Activated CD4-positive, alpha-beta memory T cell treated with anti-CD3 and anti-CD28 coated beads for 36 hours (primary cell): ENCODE measurements at regions not wholly inside any gene's neighbourhood (a gene's known extent, or its start where the extent isn't known, plus 50 kb on each side); places are given as distances from the start of the nearest gene placed in this dataset.
"Not testable (repeated sequence)": the region's sequence is repeated elsewhere in the genome, so short reads cannot be mapped to it uniquely, and the experiment has no call there.

Experiments
- CTCF ChIA-PET: fragments of 350-600 bp; sonication (Branson Sonifier 250); formaldehyde crosslinking; loops from one replicate; lab custom pipeline; 2021; ENCODE audit warnings: antibody characterized with exemption, inconsistent platforms; lab: Charles Lee
- POLR2A ChIA-PET: fragments of 350-600 bp; sonication (Branson Sonifier 250); formaldehyde crosslinking; loops from one replicate; lab custom pipeline; 2021; ENCODE audit warnings: antibody characterized with exemption; lab: Charles Lee
- DNase-seq: peaks from one replicate; pipeline ENCODE4 v3.0.0-alpha.2; 2020
- H3K27ac Mint-ChIP-seq: one replicate; pipeline ENCODE4 v1.8.0; 2021; ENCODE audit warnings: mixed read lengths
- H3K27me3 Mint-ChIP-seq: one replicate; pipeline ENCODE4 v1.8.0; 2021; ENCODE audit warnings: mixed read lengths
- H3K36me3 Mint-ChIP-seq: one replicate; pipeline ENCODE4 v1.8.0; 2021; ENCODE audit warnings: mixed read lengths
- H3K4me1 Mint-ChIP-seq: one replicate; pipeline ENCODE4 v1.8.0; 2021; ENCODE audit warnings: low read depth, mixed read lengths
- H3K4me3 Mint-ChIP-seq: one replicate; pipeline ENCODE4 v1.8.0; 2021; ENCODE audit warnings: mild to moderate bottlenecking, mixed read lengths
- H3K9me3 Mint-ChIP-seq: one replicate; pipeline ENCODE4 v1.8.0; 2021; ENCODE audit warnings: mixed read lengths
- intact Hi-C: fragments of 100-400 bp; cut with micrococcal nuclease; formaldehyde crosslinking; loops from one replicate; pipeline ENCODE4 v1.15.1; 2023

DNA sequence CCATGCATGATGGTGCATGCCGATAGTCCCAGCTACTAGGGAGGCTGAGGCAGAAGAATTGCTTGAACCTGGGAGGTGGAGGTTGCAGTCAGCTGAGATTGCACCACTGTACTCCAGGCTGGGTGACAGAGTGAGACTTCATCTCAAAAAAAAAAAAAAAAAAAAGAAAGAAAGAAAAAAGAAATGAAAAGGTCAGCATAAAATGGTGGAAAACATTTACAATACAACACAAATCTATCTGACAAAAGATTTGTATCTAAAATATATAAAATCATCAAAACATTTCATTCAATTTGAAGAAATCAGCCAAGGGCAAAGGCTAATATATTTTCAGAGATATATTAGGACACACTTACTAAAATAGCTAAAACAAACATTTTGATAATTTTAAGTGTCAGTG lies 683.7 kb downstream of the DACH1 start:
- POLR2A ChIA-PET, H3K27me3 Mint-ChIP-seq, H3K4me3 Mint-ChIP-seq, H3K9me3 Mint-ChIP-seq, intact Hi-C loops, H3K27ac Mint-ChIP-seq, H3K36me3 Mint-ChIP-seq, CTCF ChIA-PET, DNase-seq, H3K4me1 Mint-ChIP-seq: not testable (repeated sequence)

DNA sequence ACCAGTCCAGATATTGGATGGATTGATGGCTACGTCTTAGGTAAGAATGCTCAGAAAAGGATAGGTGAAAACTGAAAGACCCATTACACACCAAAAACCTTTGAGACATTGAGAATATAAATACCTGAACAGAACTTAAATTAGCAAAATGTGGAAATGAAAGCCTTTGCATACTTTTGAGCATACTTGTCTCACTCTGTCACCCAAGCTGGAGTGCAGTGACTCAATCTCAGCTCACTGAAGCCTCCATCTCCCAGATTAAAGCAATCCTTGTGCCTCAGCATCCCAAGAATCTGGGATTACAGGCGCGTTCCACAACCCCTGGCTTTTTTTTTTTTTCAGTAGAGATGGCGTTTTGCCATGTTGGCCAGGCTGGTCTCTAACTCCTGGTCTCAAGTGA lies 695.3 kb downstream of the DACH1 start:
- ChIA-PET CTCF (no interaction called here), POLR2A (no interaction called here)
- Mint-ChIP-seq H3K4me1 (no peaks in the 10 kb centered on the region), H3K27ac (no peak overlapping the region), H3K9me3 (peaks cover 4% of the 10 kb centered on the region), H3K4me3 (no peak overlapping the region), H3K27me3 (peaks cover 2% of the 10 kb centered on the region), H3K36me3 (no peaks in the 10 kb centered on the region)
- DNase-seq: no peak
- intact Hi-C loops: no loop called here

DNA sequence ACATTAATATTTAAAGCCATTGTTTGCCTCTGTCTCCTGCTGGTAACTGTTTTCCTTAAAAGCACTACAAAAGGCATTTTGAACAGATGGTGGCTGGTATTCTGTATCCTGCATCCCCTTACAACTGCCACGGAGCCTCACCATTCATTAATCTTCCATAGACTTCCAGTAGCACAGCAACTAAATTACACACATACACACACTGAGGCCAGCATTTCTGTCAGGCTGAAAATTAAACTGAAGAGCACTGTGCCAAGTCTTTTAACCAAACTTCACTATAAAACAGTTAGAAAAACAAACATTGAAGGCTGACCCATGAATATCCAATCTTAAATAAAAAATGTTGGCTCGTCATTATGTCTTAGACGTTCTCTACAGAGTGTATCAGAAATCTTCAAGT lies 697.8 kb downstream of the DACH1 start:
- ChIA-PET POLR2A (no interaction called here), CTCF (no interaction called here)
- Mint-ChIP-seq H3K4me1 (no peaks in the 10 kb centered on the region), H3K36me3 (no peaks in the 10 kb centered on the region), H3K9me3 (peaks cover 2% of the 10 kb centered on the region), H3K27me3 (peaks cover 2% of the 10 kb centered on the region), H3K4me3 (no peak overlapping the region), H3K27ac (no peak overlapping the region)
- no peak for DNase-seq
- intact Hi-C loops: no loop called here

DNA sequence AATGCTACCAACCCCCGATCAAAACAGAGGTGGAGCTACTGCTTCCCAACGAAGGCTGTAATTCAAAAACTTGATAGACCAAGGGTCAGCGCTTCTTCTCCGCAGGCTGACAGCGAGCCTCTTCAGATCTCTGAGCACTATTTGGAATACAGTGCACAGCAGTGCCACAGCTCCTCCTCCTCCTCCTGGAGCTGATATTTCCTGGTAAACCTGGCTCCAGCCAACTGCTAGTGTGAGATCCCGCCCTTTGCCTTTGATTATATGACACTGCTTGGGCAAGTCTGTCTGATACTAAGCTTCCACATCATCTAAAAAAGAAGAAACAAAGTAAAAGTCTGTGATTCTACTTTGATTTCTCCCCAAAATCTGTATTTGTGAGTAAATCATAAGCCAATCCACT lies 710.5 kb downstream of the DACH1 start:
- Mint-ChIP-seq H3K4me1 (no peaks in the 10 kb centered on the region), H3K4me3 (no peak overlapping the region), H3K36me3 (no peaks in the 10 kb centered on the region), H3K9me3 (no peaks in the 10 kb centered on the region), H3K27ac (no peak overlapping the region), H3K27me3 (no peaks in the 10 kb centered on the region)
- POLR2A ChIA-PET: no interaction called here
- no peak for DNase-seq
- CTCF ChIA-PET: no interaction called here
- intact Hi-C loops: no loop called here

DNA sequence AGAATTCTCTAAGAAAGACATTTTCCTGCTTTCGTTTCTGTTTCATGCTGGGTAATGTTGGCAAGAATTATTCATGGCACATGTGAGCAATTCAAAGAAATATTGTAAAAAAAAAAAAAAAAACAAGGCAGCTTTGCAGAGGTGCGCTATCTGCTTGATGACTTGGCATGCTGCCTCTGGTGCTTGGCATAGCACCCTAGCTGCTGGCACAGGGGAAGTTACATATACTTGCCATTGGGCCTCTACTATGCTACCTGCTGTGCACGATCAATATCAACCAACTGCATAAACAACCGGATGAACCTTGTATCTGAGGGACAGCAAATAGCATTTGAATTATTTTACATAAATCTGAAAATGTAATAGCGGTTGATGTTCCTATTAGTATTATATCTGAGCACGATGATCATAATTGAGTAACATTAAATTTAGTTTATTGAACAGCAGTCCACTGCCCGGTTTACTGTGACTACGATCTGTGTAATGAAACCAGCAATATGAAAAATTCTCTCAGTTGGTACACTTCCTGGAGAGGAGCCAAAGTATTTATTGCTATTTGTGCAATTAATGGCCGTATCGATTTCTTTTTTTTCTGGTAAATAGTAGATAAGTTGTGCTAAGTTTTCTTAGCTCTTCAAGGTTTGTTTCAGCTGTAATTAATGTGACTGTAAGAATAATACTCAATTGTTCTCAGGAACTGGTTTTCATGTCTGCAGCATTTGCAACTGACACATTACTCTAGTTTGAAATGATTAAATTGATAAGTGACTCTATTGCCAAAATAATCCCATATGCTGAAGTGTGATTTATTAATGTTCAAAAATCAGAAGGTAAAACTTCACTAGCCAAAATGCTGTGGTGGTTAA lies 717.3 kb downstream of the DACH1 start:
- Mint-ChIP-seq H3K4me1 (no peaks in the 10 kb centered on the region), H3K36me3 (no peaks in the 10 kb centered on the region), H3K27ac (no peak overlapping the region), H3K9me3 (no peaks in the 10 kb centered on the region), H3K4me3 (no peak overlapping the region), H3K27me3 (no peaks in the 10 kb centered on the region)
- DNase-seq: no peak
- intact Hi-C loops: no loop called here
- ChIA-PET CTCF (interaction anchor here (0.8 kb wide), 1 partner anchor 12 kb away, joined by 4 read pairs; no protein-coding TSS in a partner anchor), POLR2A (no interaction called here)

DNA sequence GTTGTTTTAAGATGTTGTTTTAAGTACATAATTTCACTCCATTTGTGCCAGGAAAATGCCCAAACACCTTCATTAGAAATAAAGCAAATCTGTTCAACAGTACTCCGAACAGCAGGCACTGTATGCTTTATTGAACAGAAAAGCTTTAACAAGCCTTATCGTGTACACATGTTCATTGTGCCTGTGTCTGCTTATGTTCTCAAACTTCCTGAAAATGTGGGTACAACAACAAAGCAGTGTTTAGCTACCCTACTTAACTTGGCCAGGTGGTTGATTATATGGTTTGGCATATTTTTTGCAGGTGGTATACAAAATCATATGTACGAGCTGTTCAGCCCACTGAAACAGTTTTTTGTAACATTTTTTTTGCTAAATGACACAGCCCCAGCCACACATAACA lies 718.0 kb downstream of the DACH1 start:
- no peaks in the 10 kb centered on the region for H3K9me3 Mint-ChIP-seq
- intact Hi-C loops: no loop called here
- no peaks in the 10 kb centered on the region for H3K27me3 Mint-ChIP-seq
- no peak for DNase-seq
- no peaks in the 10 kb centered on the region for H3K36me3 Mint-ChIP-seq
- no peak overlapping the region for H3K4me3 Mint-ChIP-seq
- H3K27ac Mint-ChIP-seq: no peak overlapping the region
- POLR2A ChIA-PET: no interaction called here
- no peaks in the 10 kb centered on the region for H3K4me1 Mint-ChIP-seq
- CTCF ChIA-PET: interaction anchor here (0.8 kb wide), 1 partner anchor 11 kb away, joined by 4 read pairs; no protein-coding TSS in a partner anchor

DNA sequence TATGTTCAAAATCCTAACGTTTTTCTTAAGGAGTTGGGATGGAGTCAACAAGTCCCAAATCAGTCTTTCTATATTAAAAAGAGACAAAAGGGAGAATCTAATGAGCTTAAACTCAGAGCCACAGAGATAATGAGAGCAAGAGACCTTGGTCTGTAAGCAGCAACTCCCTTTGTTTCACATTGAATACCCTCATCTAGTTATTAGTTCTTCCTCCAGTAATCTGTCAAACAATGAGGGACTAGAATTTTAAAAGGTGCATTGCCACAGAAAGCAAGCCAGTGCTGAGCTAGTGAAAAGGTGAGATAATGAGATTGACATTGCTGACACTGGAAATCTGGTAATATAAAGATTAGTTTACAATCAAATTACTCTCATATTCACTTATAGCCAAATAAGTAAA lies 718.6 kb downstream of the DACH1 start:
- POLR2A ChIA-PET: no interaction called here
- Mint-ChIP-seq H3K27me3 (no peaks in the 10 kb centered on the region), H3K4me1 (no peaks in the 10 kb centered on the region), H3K36me3 (no peaks in the 10 kb centered on the region), H3K27ac (no peak overlapping the region), H3K4me3 (no peak overlapping the region), H3K9me3 (no peaks in the 10 kb centered on the region)
- DNase-seq: no peak
- CTCF ChIA-PET: no interaction called here
- intact Hi-C loops: no loop called here

DNA sequence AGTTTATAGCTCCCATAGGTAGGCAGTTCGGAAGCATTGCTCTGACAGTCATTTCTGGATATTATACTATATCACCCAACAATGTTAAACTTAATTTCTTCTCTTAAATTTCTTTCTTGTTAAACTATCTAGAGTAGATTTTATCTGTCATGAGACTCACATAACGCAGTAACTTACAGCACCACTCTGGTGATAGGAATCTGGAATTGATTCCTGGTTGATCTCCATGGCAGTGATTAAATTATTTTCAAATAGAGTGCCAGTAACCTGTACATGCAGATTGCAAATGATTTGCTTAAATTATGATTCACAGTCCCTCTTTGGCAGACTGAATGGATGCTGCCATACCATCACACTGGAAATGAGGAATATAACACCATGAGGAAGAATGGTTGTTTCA lies 722.1 kb downstream of the DACH1 start:
- H3K4me3 Mint-ChIP-seq: no peak overlapping the region
- POLR2A ChIA-PET: no interaction called here
- H3K36me3 Mint-ChIP-seq: no peaks in the 10 kb centered on the region
- H3K4me1 Mint-ChIP-seq: no peaks in the 10 kb centered on the region
- no peaks in the 10 kb centered on the region for H3K27me3 Mint-ChIP-seq
- intact Hi-C loops: no loop called here
- CTCF ChIA-PET: no interaction called here
- no peaks in the 10 kb centered on the region for H3K9me3 Mint-ChIP-seq
- no peak for DNase-seq
- H3K27ac Mint-ChIP-seq: no peak overlapping the region

DNA sequence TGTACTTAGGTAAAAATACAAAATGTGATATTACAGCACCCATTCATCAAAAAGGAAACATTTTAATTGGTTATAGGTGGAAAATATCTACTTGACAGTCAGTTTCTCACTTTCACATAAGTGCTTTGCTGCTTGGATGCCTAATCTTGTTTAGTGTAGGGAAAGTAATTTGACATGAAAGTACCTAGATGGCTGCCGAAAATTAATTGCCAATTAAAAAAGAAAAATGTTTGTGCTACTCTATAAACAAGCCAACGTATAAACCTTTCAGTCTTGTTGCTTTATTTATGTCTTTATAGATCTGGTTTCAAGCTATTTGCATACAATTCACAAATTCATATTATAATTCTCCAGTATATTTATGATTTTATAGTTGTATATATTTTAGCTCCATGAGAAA lies 729.9 kb downstream of the DACH1 start:
- Mint-ChIP-seq H3K27me3 (no peaks in the 10 kb centered on the region), H3K36me3 (no peaks in the 10 kb centered on the region), H3K4me3 (no peak overlapping the region), H3K4me1 (no peaks in the 10 kb centered on the region), H3K9me3 (peaks cover 2% of the 10 kb centered on the region), H3K27ac (no peak overlapping the region)
- CTCF ChIA-PET: interaction anchor here (1.7 kb wide), 1 partner anchor 12 kb away, joined by 4 read pairs; no protein-coding TSS in a partner anchor
- intact Hi-C loops: no loop called here
- POLR2A ChIA-PET: no interaction called here
- DNase-seq: no peak

DNA sequence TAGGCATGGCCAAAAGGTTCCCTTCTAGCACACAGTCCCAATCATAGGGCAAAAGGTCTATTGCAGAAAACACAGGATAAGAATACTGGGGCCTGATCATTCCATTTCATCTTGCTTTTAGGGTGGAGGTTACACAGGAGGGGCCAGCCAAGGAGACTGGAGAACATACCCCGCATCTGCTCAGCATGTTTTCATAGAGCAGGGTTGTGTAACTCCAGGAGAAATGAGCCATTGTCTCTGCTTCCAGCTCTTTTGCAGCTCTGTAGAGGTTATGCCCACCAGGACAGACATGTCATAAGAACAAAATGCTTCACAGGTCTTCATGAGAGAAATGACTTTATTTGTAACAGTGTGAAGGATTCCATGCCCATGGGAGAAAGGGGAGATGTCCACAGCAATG lies 742.8 kb downstream of the DACH1 start:
- H3K27me3 Mint-ChIP-seq: no peaks in the 10 kb centered on the region
- ChIA-PET POLR2A (no interaction called here), CTCF (no interaction called here)
- H3K36me3 Mint-ChIP-seq: no peaks in the 10 kb centered on the region
- no peak overlapping the region for H3K4me3 Mint-ChIP-seq
- no peak for DNase-seq
- intact Hi-C loops: no loop called here
- no peak overlapping the region for H3K27ac Mint-ChIP-seq
- no peaks in the 10 kb centered on the region for H3K4me1 Mint-ChIP-seq
- no peaks in the 10 kb centered on the region for H3K9me3 Mint-ChIP-seq

DNA sequence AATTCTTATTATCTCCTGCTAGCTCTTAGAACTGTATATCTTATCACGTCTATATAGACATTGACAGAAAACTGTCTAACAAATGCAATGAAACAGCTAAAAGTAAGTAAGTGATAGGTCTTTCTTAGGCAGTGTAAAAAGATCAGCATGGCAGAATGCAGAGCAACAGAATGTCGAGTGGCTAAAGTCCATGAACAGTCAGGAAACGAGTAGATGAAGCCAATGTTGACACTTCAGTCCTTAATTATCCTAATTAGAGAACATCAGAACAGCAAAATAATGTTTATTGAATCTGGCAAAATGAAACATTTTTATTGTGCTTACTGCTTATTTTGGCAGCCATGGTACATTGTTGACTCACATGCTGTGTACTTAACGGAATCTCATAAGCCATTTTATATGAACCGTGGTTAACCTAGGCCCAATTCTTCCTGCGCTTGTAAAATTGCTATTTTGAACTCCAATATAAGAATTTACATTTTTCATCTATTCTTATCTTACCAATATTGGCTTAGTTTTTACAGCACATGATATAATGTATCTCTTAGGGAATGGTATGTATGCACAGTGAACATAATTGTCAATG lies 748.1 kb downstream of the DACH1 start:
- ChIA-PET POLR2A (no interaction called here), CTCF (no interaction called here)
- no peaks in the 10 kb centered on the region for H3K4me1 Mint-ChIP-seq
- peaks cover 3% of the 10 kb centered on the region for H3K9me3 Mint-ChIP-seq
- no peaks in the 10 kb centered on the region for H3K27me3 Mint-ChIP-seq
- no peak overlapping the region for H3K4me3 Mint-ChIP-seq
- H3K36me3 Mint-ChIP-seq: no peaks in the 10 kb centered on the region
- no peak for DNase-seq
- no peak overlapping the region for H3K27ac Mint-ChIP-seq
- intact Hi-C loops: no loop called here

DNA sequence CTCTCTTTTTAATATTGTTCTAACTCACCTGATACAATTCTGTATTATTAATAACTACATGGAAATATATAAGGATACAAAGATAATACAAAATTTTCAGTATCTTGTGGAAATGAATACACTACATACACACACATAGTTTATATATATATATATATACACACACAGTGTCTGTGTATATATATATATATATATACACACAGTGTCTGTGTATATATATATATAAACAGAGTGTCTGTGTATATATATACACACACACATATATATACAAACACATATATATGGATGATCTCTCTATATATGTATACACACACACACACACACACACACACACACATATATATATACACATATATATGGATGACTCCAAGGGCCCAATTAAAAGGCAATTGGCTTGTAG lies 749.1 kb downstream of the DACH1 start:
- Mint-ChIP-seq H3K4me3 (no peak overlapping the region), H3K4me1 (no peaks in the 10 kb centered on the region), H3K36me3 (no peaks in the 10 kb centered on the region), H3K27me3 (no peaks in the 10 kb centered on the region), H3K27ac (no peak overlapping the region), H3K9me3 (peaks cover 3% of the 10 kb centered on the region)
- ChIA-PET CTCF (no interaction called here), POLR2A (no interaction called here)
- DNase-seq: no peak
- intact Hi-C loops: no loop called here

DNA sequence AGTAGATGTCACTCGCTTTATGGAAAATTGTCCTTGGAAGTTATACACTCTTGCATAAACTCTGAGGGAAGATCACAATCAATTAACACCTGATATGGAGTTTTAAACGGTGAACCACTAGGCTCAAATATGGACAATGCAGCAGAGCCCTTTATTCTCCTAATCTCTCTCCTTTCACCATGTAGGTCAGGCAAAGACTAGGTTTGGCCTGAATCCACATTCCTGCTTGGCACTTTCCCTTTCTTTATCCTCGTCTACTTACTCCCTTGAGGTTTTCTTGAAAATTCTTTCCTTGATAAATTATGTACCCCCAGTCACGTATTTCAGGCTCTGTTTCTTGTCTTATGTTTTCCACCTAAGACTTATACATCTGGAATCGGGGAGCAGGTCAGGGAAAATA lies 751.7 kb downstream of the DACH1 start:
- Mint-ChIP-seq H3K27ac (no peak overlapping the region), H3K9me3 (peaks cover 3% of the 10 kb centered on the region), H3K4me1 (no peaks in the 10 kb centered on the region), H3K4me3 (no peak overlapping the region), H3K36me3 (no peaks in the 10 kb centered on the region), H3K27me3 (no peaks in the 10 kb centered on the region)
- intact Hi-C loops: no loop called here
- DNase-seq: no peak
- ChIA-PET POLR2A (no interaction called here), CTCF (no interaction called here)
